ENCODE measurements at regions not wholly inside any gene's neighbourhood (a gene's known extent, or its start where the extent isn't known, plus 50 kb on each side); places are given as distances from the start of the nearest gene placed in this dataset.

DNA sequence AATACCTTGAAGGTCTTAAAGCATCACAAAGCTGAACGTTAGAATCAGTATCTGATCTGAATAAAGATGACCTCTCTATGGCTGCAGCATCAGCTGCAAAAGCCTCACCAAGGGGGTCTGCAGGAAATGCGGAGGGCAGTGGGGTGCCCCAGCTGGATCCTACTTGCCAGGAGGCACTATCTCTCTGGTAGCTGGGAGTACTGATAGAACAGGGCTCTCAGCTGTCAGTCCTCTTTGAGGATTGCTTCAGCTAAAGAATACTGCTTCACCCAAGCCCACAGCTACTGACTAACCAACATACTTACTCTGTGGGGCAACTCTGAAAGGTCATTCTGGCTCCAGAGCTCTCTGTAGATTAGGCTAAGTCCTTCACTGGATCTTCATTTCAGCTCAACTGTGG is 112.5 kb upstream of the ZFP42 start (continued):
- TF ChIP-seq, protein P1, sequence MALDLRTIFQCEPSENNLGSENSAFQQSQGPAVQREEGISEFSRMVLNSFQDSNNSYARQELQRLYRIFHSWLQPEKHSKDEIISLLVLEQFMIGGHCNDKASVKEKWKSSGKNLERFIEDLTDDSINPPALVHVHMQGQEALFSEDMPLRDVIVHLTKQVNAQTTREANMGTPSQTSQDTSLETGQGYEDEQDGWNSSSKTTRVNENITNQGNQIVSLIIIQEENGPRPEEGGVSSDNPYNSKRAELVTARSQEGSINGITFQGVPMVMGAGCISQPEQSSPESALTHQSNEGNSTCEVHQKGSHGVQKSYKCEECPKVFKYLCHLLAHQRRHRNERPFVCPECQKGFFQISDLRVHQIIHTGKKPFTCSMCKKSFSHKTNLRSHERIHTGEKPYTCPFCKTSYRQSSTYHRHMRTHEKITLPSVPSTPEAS (tag by site-specific recombination; IDR thresholded peaks at IDR 0.05), result no peak
- TF ChIP-seq ZNF843 (tag by site-specific recombination; IDR thresholded peaks at IDR 0.05) (no peak), ZNF248 (tag by site-specific recombination; IDR thresholded peaks at IDR 0.05) (no peak), IKZF3 (tag by site-specific recombination; IDR thresholded peaks at IDR 0.05) (no peak), ZFHX2 (tag by site-specific recombination; conservative IDR thresholded peaks at IDR 0.05) (no peak), ZNF610 (tag by site-specific recombination; IDR thresholded peaks at IDR 0.05; ENCODE audit: borderline replicate concordance) (no peak)
- TF ChIP-seq, protein P2, sequence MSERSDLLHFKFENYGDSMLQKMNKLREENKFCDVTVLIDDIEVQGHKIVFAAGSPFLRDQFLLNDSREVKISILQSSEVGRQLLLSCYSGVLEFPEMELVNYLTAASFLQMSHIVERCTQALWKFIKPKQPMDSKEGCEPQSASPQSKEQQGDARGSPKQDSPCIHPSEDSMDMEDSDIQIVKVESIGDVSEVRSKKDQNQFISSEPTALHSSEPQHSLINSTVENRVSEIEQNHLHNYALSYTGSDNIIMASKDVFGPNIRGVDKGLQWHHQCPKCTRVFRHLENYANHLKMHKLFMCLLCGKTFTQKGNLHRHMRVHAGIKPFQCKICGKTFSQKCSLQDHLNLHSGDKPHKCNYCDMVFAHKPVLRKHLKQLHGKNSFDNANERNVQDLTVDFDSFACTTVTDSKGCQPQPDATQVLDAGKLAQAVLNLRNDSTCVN (tag by site-specific recombination; optimal IDR thresholded peaks at IDR 0.05), result no peak
- TF ChIP-seq, protein P3, sequence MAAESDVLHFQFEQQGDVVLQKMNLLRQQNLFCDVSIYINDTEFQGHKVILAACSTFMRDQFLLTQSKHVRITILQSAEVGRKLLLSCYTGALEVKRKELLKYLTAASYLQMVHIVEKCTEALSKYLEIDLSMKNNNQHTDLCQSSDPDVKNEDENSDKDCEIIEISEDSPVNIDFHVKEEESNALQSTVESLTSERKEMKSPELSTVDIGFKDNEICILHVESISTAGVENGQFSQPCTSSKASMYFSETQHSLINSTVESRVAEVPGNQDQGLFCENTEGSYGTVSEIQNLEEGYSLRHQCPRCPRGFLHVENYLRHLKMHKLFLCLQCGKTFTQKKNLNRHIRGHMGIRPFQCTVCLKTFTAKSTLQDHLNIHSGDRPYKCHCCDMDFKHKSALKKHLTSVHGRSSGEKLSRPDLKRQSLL (tag by site-specific recombination; IDR thresholded peaks at IDR 0.05), result no peak

DNA sequence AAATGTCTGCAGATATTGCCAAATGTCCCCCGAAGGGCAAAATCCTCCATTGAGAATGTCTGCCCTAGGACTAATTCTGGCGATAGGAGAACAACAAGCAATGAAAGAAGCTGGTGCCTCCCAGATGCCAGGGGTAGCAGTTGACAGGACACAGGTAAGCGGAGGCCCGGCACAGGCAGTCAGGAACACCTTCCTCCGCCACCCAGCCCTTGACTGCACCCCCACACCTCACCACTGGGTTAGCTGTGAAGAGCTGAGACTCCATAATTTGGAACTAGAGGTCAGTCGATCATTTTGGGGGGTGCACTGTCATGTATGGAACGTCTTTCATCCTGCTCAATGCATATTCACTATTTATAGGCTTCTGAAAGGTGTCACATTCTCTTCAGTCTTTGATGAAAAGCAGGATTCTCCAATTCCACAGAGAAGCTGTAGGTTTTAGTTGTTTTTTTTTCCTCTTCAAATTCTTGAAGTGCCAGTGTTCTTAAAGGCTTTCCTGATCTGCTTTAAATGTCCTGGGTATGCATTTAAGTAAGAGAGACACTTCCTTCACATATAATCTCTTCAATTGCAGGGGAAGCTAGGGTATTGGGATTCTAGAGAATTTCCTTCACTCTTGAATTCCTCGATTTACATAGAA is 111.6 kb upstream of the ZFP42 start:
- Histone ChIP-seq H3K4me3 (ENCODE audit: low read depth, low read length) (no peak overlapping the region), H3K4me1 (ENCODE audit: control insufficient read depth, insufficient read depth, low read length) (no peaks in the 10 kb centered on the region), H3K9me3 (ENCODE audit: control insufficient read depth, insufficient read depth, low read depth, low read length) (no peaks in the 10 kb centered on the region), H3K27ac (ENCODE audit: extremely low read depth, low read depth, low read length) (no peak overlapping the region), H3K36me3 (ENCODE audit: control insufficient read depth in 2 of 2, insufficient read depth in 1 of 2, low read length in 2 of 2) (no peaks in the 10 kb centered on the region)
- ChIA-PET CTCF (no interaction called here), POLR2A (no interaction called here)
- no peak for TF ChIP-seq ZNF10 (tag by site-specific recombination; IDR thresholded peaks at IDR 0.05)
- TF ChIP-seq ZNF747 (tag by site-specific recombination; IDR thresholded peaks at IDR 0.05), result no peak
- no peak for TF ChIP-seq ZNF274 (IDR thresholded peaks at IDR 0.05; ENCODE audit: low read length)
- TF ChIP-seq ZNF274 (tag by site-specific recombination; IDR thresholded peaks at IDR 0.05; ENCODE audit: borderline replicate concordance), result no peak
- no peak for TF ChIP-seq OVOL3 (tag by site-specific recombination; IDR thresholded peaks at IDR 0.05)
- no peak for TF ChIP-seq ZNF701 (tag by site-specific recombination; IDR thresholded peaks at IDR 0.05)
- no peak for TF ChIP-seq KLF16 (tag by site-specific recombination; IDR thresholded peaks at IDR 0.05)
- no peak for TF ChIP-seq ZNF23 (tag by site-specific recombination; IDR thresholded peaks at IDR 0.05; ENCODE audit: borderline replicate concordance)
- TF ChIP-seq ZFHX2 (tag by site-specific recombination; conservative IDR thresholded peaks at IDR 0.05), result no peak
- no peak for TF ChIP-seq ZFP37 (tag by site-specific recombination; IDR thresholded peaks at IDR 0.05)

DNA sequence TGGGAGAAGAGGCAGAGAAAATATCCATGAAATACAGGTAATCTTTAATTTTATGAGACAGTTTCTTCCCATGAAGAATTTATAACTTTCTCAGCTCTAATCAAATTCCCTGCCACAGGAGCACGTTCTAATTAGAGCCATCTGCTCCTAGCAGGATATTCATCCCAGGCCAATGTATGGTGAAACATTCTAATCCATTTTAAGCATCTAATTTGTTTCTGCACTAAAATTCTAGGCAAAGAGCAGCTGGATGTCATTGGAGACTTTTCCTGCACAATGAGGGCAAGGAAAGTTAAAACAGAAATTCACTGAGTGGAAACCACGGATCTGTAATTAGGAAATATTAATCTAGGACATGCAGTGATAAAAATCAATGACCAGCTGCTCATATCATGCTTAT is 107.7 kb upstream of the ZFP42 start:
- no peak overlapping the region for H3K4me3 ChIP-seq (ENCODE audit: low read depth, low read length)
- POLR2A ChIA-PET, result no interaction called here
- H3K4me1 ChIP-seq (ENCODE audit: control insufficient read depth, insufficient read depth, low read length), result no peaks in the 10 kb centered on the region
- CTCF ChIA-PET, result no interaction called here
- H3K36me3 ChIP-seq (ENCODE audit: control insufficient read depth in 2 of 2, insufficient read depth in 1 of 2, low read length in 2 of 2), result no peaks in the 10 kb centered on the region
- H3K9me3 ChIP-seq (ENCODE audit: control insufficient read depth, insufficient read depth, low read depth, low read length), result no peaks in the 10 kb centered on the region
- H3K27ac ChIP-seq (ENCODE audit: extremely low read depth, low read depth, low read length), result no peak overlapping the region
- TF ChIP-seq SP3 (tag by site-specific recombination; IDR thresholded peaks at IDR 0.05) (no peak), ZNF16 (tag by site-specific recombination; IDR thresholded peaks at IDR 0.05; ENCODE audit: low read depth) (no peak), MYNN (tag by site-specific recombination; IDR thresholded peaks at IDR 0.05; ENCODE audit: borderline replicate concordance) (no peak), KLF9 (tag by site-specific recombination; IDR thresholded peaks at IDR 0.05; ENCODE audit: low read depth) (no peak), ZNF433 (tag by site-specific recombination; IDR thresholded peaks at IDR 0.05; ENCODE audit: low read depth) (no peak), SP2 (tag by site-specific recombination; IDR thresholded peaks at IDR 0.05) (no peak), ZNF747 (tag by site-specific recombination; IDR thresholded peaks at IDR 0.05) (no peak)
- TF ChIP-seq, protein P4, sequence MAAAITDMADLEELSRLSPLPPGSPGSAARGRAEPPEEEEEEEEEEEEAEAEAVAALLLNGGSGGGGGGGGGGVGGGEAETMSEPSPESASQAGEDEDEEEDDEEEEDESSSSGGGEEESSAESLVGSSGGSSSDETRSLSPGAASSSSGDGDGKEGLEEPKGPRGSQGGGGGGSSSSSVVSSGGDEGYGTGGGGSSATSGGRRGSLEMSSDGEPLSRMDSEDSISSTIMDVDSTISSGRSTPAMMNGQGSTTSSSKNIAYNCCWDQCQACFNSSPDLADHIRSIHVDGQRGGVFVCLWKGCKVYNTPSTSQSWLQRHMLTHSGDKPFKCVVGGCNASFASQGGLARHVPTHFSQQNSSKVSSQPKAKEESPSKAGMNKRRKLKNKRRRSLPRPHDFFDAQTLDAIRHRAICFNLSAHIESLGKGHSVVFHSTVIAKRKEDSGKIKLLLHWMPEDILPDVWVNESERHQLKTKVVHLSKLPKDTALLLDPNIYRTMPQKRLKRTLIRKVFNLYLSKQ (tag by site-specific recombination; IDR thresholded peaks at IDR 0.05; ENCODE audit: borderline replicate concordance), result no peak
- TF ChIP-seq, protein P5, sequence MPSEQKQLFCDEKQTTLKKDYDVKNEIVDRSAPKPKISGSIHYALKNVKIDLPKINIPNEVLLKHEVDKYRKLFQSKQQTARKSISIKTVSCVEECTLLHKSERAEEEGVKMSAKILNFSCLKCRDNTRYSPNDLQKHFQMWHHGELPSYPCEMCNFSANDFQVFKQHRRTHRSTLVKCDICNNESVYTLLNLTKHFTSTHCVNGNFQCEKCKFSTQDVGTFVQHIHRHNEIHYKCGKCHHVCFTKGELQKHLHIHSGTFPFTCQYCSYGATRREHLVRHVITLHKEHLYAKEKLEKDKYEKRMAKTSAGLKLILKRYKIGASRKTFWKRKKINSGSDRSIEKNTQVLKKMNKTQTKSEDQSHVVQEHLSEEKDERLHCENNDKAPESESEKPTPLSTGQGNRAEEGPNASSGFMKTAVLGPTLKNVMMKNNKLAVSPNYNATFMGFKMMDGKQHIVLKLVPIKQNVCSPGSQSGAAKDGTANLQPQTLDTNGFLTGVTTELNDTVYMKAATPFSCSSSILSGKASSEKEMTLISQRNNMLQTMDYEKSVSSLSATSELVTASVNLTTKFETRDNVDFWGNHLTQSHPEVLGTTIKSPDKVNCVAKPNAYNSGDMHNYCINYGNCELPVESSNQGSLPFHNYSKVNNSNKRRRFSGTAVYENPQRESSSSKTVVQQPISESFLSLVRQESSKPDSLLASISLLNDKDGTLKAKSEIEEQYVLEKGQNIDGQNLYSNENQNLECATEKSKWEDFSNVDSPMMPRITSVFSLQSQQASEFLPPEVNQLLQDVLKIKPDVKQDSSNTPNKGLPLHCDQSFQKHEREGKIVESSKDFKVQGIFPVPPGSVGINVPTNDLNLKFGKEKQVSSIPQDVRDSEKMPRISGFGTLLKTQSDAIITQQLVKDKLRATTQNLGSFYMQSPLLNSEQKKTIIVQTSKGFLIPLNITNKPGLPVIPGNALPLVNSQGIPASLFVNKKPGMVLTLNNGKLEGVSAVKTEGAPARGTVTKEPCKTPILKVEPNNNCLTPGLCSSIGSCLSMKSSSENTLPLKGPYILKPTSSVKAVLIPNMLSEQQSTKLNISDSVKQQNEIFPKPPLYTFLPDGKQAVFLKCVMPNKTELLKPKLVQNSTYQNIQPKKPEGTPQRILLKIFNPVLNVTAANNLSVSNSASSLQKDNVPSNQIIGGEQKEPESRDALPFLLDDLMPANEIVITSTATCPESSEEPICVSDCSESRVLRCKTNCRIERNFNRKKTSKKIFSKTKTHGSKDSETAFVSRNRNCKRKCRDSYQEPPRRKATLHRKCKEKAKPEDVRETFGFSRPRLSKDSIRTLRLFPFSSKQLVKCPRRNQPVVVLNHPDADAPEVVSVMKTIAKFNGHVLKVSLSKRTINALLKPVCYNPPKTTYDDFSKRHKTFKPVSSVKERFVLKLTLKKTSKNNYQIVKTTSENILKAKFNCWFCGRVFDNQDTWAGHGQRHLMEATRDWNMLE (tag by site-specific recombination; conservative IDR thresholded peaks at IDR 0.05; ENCODE audit: low read depth), result no peak

All from HEK293 (cell line).